Panc1 (cell line): ENCODE measurements at regions not wholly inside any gene's neighbourhood (a gene's known extent, or its start where the extent isn't known, plus 50 kb on each side); places are given as distances from the start of the nearest gene placed in this dataset.

Source experiments
- ATAC-seq: fragments of 200-7000 bp; cut with Tn5 transposase; 2 replicates; pipeline ENCODE4 v1.9.1; 2020; ENCODE audit warnings: mild to moderate bottlenecking, moderate library complexity
- BruUV-seq: library from RNA; stranded (reverse); fragments of 400-500 nt; replicated peaks from 2 replicates; lab custom pipeline; 2021; lab: Mats Ljungman, UMichigan
- CTCF ChIA-PET: fragments of 300-600 bp; sonication (Branson Sonifier 250); formaldehyde crosslinking; loops from one replicate; lab custom pipeline; 2022; ENCODE audit warnings: antibody characterized with exemption; lab: Charles Lee
- POLR2A ChIA-PET: fragments of 300-600 bp; sonication (Branson Sonifier 250); formaldehyde crosslinking; loops from one replicate; lab custom pipeline; 2022; ENCODE audit warnings: antibody characterized with exemption; lab: Charles Lee
- DNase-seq: peaks from one replicate; pipeline ENCODE4 v3.0.0-alpha.2; 2010; ENCODE audit warnings: low read depth, low spot score
- H3K27ac ChIP-seq: 2 replicates; pipeline ENCODE4 v1.5.1; 2011; ENCODE audit warnings: mild to moderate bottlenecking, low read length, inconsistent platforms
- H3K27me3 ChIP-seq: fragments of 200-500 bp; sonication (Bioruptor generic); 2 replicates; pipeline ENCODE4 v1.6.0; 2014; ENCODE audit warnings: low read length, inconsistent platforms; ENCODE audit not compliant: control insufficient read depth, insufficient read depth
- H3K36me3 ChIP-seq: fragments of 200-500 bp; sonication (Bioruptor generic); 2 replicates; pipeline ENCODE4 v1.5.1; 2014; ENCODE audit warnings: inconsistent platforms, mild to moderate bottlenecking, low read length, moderate library complexity; ENCODE audit not compliant: control insufficient read depth, insufficient read depth
- H3K4me1 ChIP-seq: 2 replicates; pipeline ENCODE4 v1.5.1; 2011; ENCODE audit warnings: inconsistent platforms, mild to moderate bottlenecking, low read length, moderate library complexity; ENCODE audit not compliant: control insufficient read depth, insufficient read depth
- H3K4me3 ChIP-seq, 2 experiments: 2 replicates each; pipeline ENCODE4 v1.5.1; 2011 to 2012; ENCODE audit warnings: low read depth in 2 of 2, low read length in 2 of 2, mild to moderate bottlenecking in 2 of 2, inconsistent platforms in 1 of 2, moderate library complexity in 1 of 2
- H3K9me3 ChIP-seq: fragments of 200-500 bp; sonication (Bioruptor generic); 2 replicates; pipeline ENCODE4 v1.5.1; 2014; ENCODE audit warnings: low read depth, mild to moderate bottlenecking, inconsistent platforms, low read length, moderate library complexity; ENCODE audit not compliant: control insufficient read depth, insufficient read depth
- CTCF ChIP-seq: fragments of 450-650 bp; IDR thresholded peaks from 2 replicates; pipeline ENCODE4 v1.5.1; 2017; ENCODE audit warnings: mild to moderate bottlenecking
- POLR2AphosphoS5 ChIP-seq: IDR thresholded peaks from 2 replicates; pipeline ENCODE4 v1.6.1; 2012; ENCODE audit warnings: mild to moderate bottlenecking, low read depth, low read length, moderate library complexity
- REST ChIP-seq, 2 experiments: IDR thresholded peaks; 2 replicates each; pipeline ENCODE4 v1.6.1; 2011 to 2012; ENCODE audit warnings: low read depth in 2 of 2, control low read depth in 1 of 2, low read length in 1 of 2, mild to moderate bottlenecking in 1 of 2, moderate library complexity in 1 of 2; ENCODE audit not compliant: insufficient read depth in 1 of 2
- SIN3A ChIP-seq: IDR thresholded peaks from 2 replicates; pipeline ENCODE4 v1.6.1; 2012; ENCODE audit warnings: low read depth, mild to moderate bottlenecking, low read length, moderate library complexity, borderline replicate concordance; ENCODE audit not compliant: insufficient read depth
- TCF7L2 ChIP-seq: IDR thresholded peaks from 2 replicates; pipeline ENCODE4 v1.6.1; 2011; ENCODE audit warnings: mild to moderate bottlenecking, low read depth, low read length, inconsistent platforms
- in situ Hi-C: cut with HindIII; loops from 2 replicates; pipeline ENCODE4 v1.10.0; 2016; ENCODE audit warnings: low sequenced_read_pairs, low pct_unique_long_range_greater_than_20kb
- intact Hi-C: fragments of 100-400 bp; cut with micrococcal nuclease; formaldehyde crosslinking; loops from one replicate; pipeline ENCODE4 v1.10.0; 2022; ENCODE audit not compliant: unreplicated experiment

GRCh38 chr1:229880271-229881170 is 186.5 kb upstream of the GALNT2 start:
- BruUV-seq = no TSS peak
- Histone ChIP-seq H3K9me3 (no peaks in the 10 kb centered on the region), H3K4me1 (no peaks in the 10 kb centered on the region), H3K27me3 (peaks cover 15% of the 10 kb centered on the region), H3K27ac (no peak overlapping the region), H3K4me3 (no peak overlapping the region), H3K36me3 (no peaks in the 10 kb centered on the region)
- ATAC-seq = no peak
- ChIA-PET POLR2A (no interaction called here), CTCF (no interaction called here)
- DNase-seq = no peak
- in situ Hi-C loops (no loop called here), intact Hi-C loops (no loop called here)
- TF ChIP-seq SIN3A (no peak), POLR2AphosphoS5 (no peak), TCF7L2 (no peak), CTCF (no peak), REST (IDR thresholded peaks at IDR 0.05; ENCODE audit: insufficient read depth in 1 of 2, low read depth in 2 of 2, low read length in 1 of 2) (no peak)

- POLR2A ChIA-PET = no interaction called here
- Histone ChIP-seq H3K9me3 (no peaks in the 10 kb centered on the region), H3K27me3 (peaks cover 15% of the 10 kb centered on the region), H3K36me3 (no peaks in the 10 kb centered on the region), H3K4me3 (no peak overlapping the region), H3K4me1 (no peaks in the 10 kb centered on the region), H3K27ac (no peak overlapping the region)
- in situ Hi-C loops = no loop called here
- intact Hi-C loops = no loop called here
- BruUV-seq = no TSS peak
- no peak for TF ChIP-seq REST (IDR thresholded peaks at IDR 0.05; ENCODE audit: insufficient read depth in 1 of 2, low read depth in 2 of 2, low read length in 1 of 2)
- no peak for TF ChIP-seq TCF7L2
- TF ChIP-seq POLR2AphosphoS5 = no peak
- no peak for ATAC-seq
- DNase-seq = no peak
- CTCF ChIA-PET = no interaction called here
Observed at GRCh38 chr1:229882621-229883020, 184.4 kb upstream of the GALNT2 start.
